ENCODE measurements at regions not wholly inside any gene's neighbourhood (a gene's known extent, or its start where the extent isn't known, plus 50 kb on each side); places are given as distances from the start of the nearest gene placed in this dataset.

DNA sequence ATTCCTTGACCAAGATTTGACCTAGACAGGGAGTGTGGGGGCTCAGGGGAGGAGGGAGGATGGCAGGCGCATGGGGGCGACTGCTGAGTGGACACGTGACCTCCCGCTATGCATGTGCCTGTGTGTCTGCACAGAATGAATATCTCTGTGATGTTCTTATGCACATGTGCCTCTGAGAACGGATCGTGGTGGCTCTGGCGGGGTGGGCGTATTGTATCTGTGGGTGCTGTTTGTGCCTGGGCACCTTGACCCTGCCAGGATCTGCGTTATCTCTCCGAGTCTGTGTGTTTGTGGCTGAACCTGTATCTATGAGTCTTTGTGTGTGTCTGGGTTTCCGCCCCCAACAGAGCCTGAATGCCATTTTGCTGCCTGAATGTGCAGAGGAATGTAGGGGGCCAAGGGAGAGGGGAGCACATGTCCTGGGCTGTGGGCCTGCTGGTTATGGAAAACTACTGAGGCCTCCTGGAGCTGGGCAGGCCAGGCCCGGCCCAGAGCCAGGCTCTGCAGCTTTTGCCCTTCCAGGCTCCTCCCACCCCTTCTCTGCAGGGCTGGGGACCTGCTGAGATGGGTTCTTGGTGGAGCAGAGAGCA is 102.5 kb downstream of the EBNA1BP2 start (continued):
- TF ChIP-seq, protein P1, sequence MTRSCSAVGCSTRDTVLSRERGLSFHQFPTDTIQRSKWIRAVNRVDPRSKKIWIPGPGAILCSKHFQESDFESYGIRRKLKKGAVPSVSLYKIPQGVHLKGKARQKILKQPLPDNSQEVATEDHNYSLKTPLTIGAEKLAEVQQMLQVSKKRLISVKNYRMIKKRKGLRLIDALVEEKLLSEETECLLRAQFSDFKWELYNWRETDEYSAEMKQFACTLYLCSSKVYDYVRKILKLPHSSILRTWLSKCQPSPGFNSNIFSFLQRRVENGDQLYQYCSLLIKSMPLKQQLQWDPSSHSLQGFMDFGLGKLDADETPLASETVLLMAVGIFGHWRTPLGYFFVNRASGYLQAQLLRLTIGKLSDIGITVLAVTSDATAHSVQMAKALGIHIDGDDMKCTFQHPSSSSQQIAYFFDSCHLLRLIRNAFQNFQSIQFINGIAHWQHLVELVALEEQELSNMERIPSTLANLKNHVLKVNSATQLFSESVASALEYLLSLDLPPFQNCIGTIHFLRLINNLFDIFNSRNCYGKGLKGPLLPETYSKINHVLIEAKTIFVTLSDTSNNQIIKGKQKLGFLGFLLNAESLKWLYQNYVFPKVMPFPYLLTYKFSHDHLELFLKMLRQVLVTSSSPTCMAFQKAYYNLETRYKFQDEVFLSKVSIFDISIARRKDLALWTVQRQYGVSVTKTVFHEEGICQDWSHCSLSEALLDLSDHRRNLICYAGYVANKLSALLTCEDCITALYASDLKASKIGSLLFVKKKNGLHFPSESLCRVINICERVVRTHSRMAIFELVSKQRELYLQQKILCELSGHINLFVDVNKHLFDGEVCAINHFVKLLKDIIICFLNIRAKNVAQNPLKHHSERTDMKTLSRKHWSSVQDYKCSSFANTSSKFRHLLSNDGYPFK (CRISPR knock-in tag; IDR thresholded peaks at IDR 0.05; ENCODE audit: borderline replicate concordance): no peak
- TF ChIP-seq ZNF563 (CRISPR knock-in tag; IDR thresholded peaks at IDR 0.05) (no peak), ZNF331 (CRISPR knock-in tag; IDR thresholded peaks at IDR 0.05) (no peak; the same call in 1 of the 2 replicates), STAG1 (CRISPR knock-in tag; IDR thresholded peaks at IDR 0.05) (peak; percentile 42), ELF1 (CRISPR knock-in tag; IDR thresholded peaks at IDR 0.05) (no peak), ONECUT2 (CRISPR knock-in tag; IDR thresholded peaks at IDR 0.05) (no peak), NCOA2 (CRISPR knock-in tag; IDR thresholded peaks at IDR 0.05) (peak; percentile 68), HIC2 (CRISPR knock-in tag; IDR thresholded peaks at IDR 0.05; ENCODE audit: low read depth) (peak; percentile 65; the same call in 1 of the 2 replicates)
- TF ChIP-seq, protein P2, sequence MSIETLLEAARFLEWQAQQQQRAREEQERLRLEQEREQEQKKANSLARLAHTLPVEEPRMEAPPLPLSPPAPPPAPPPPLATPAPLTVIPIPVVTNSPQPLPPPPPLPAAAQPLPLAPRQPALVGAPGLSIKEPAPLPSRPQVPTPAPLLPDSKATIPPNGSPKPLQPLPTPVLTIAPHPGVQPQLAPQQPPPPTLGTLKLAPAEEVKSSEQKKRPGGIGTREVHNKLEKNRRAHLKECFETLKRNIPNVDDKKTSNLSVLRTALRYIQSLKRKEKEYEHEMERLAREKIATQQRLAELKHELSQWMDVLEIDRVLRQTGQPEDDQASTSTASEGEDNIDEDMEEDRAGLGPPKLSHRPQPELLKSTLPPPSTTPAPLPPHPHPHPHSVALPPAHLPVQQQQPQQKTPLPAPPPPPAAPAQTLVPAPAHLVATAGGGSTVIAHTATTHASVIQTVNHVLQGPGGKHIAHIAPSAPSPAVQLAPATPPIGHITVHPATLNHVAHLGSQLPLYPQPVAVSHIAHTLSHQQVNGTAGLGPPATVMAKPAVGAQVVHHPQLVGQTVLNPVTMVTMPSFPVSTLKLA (IDR thresholded peaks at IDR 0.05): no peak

Measured in HepG2 (cell line).